Neural progenitor cell (in vitro differentiated cells): ENCODE measurements at regions not wholly inside any gene's neighbourhood (a gene's known extent, or its start where the extent isn't known, plus 50 kb on each side); places are given as distances from the start of the nearest gene placed in this dataset.

Source experiments
- DNase-seq: peaks from one replicate; pipeline ENCODE4 v3.0.0-alpha.2; 2016; ENCODE audit warnings: low spot score
- H2AFZ ChIP-seq: fragments of 200-600 bp; sonication (generic); replicated peaks from 2 replicates; pipeline ENCODE4 v1.6.1; 2016; ENCODE audit warnings: antibody characterized with exemption
- H3F3A ChIP-seq: fragments of 200-600 bp; sonication (generic); 2 replicates; pipeline ENCODE4 v1.6.1; 2016; ENCODE audit warnings: antibody characterized with exemption, low read depth
- H3K27ac ChIP-seq: fragments of 200-600 bp; sonication (generic); 2 replicates; pipeline ENCODE4 v1.5.1; 2016; ENCODE audit warnings: mild to moderate bottlenecking
- H3K27me3 ChIP-seq: fragments of 200-600 bp; sonication (generic); 2 replicates; pipeline ENCODE4 v1.6.1; 2016; ENCODE audit warnings: mild to moderate bottlenecking, moderate library complexity
- H3K36me3 ChIP-seq: fragments of 200-600 bp; sonication (generic); 2 replicates; pipeline ENCODE4 v1.5.1; 2016
- H3K4me1 ChIP-seq: fragments of 200-600 bp; sonication (generic); 2 replicates; pipeline ENCODE4 v1.6.1; 2016; ENCODE audit warnings: mixed run types
- H3K4me2 ChIP-seq: fragments of 200-600 bp; sonication (generic); 2 replicates; pipeline ENCODE4 v1.6.1; 2016
- H3K4me3 ChIP-seq: fragments of 200-600 bp; sonication (generic); 2 replicates; pipeline ENCODE4 v1.5.1; 2016
- H3K79me2 ChIP-seq: fragments of 200-600 bp; sonication (generic); 2 replicates; pipeline ENCODE4 v1.6.1; 2016; ENCODE audit warnings: low read depth
- H3K9ac ChIP-seq: fragments of 200-600 bp; sonication (generic); 2 replicates; pipeline ENCODE4 v1.6.1; 2016
- H3K9me3 ChIP-seq: fragments of 200-600 bp; sonication (generic); 2 replicates; pipeline ENCODE4 v1.5.1; 2016; ENCODE audit warnings: low read depth
- H4K20me1 ChIP-seq: fragments of 200-600 bp; sonication (generic); 2 replicates; pipeline ENCODE4 v1.6.1; 2016; ENCODE audit warnings: low read depth
- H3K27ac Mint-ChIP-seq: 3 replicates; pipeline ENCODE4 v1.8.0; 2021; ENCODE audit warnings: mixed read lengths
- H3K27me3 Mint-ChIP-seq: 2 replicates; pipeline ENCODE4 v1.8.0; 2022; ENCODE audit warnings: low read depth, mild to moderate bottlenecking, inconsistent platforms, moderate library complexity, mixed read lengths; ENCODE audit not compliant: insufficient read depth
- H3K36me3 Mint-ChIP-seq: 3 replicates; pipeline ENCODE4 v1.8.0; 2021; ENCODE audit warnings: mixed read lengths
- H3K4me1 Mint-ChIP-seq: 3 replicates; pipeline ENCODE4 v1.8.0; 2021; ENCODE audit warnings: mixed read lengths
- H3K4me3 Mint-ChIP-seq: 3 replicates; pipeline ENCODE4 v1.8.0; 2021; ENCODE audit warnings: mild to moderate bottlenecking, moderate library complexity, mixed read lengths
- H3K9me3 Mint-ChIP-seq: 3 replicates; pipeline ENCODE4 v1.8.0; 2020; ENCODE audit warnings: mixed read lengths
- EZH2 ChIP-seq: fragments of 200-600 bp; sonication (generic); IDR thresholded peaks from 2 replicates; pipeline ENCODE4 v1.6.1; 2017; ENCODE audit warnings: antibody characterized with exemption, mild to moderate bottlenecking, moderate library complexity
- EZH2phosphoT487 ChIP-seq: fragments of 200-600 bp; sonication (generic); IDR thresholded peaks from 2 replicates; pipeline ENCODE4 v1.6.1; 2017; ENCODE audit warnings: antibody characterized with exemption
- TF ChIP-seq, protein P1 (sequence below): fragments of 200-600 bp; sonication (generic); IDR thresholded peaks from 2 replicates; pipeline ENCODE4 v1.5.1; 2017; ENCODE audit warnings: antibody characterized with exemption, mild to moderate bottlenecking

DNA sequence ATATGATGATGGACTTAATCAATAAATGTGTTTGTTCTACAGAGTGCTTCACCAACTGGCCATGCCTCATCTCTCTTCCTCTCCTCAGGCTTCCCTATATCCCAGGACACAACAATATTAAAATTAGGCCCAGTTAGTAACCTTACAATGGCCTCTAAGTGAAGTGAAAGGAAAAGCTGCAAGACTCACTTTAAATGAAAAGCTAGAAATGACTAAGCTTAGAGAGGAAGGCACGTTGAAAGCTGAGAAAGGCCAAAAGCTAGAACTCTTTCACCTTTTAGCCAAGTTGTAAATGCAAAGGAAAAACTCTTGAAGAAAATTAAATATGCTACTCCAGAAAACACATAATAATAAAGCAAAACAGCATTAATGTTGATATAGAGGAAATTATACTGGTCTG, 1010.3 kb downstream of the NAALADL2 start:
- Histone ChIP-seq H3K4me3 (no peak overlapping the region), H3F3A (no peaks in the 10 kb centered on the region), H3K9me3 (no peaks in the 10 kb centered on the region), H3K4me1 (no peaks in the 10 kb centered on the region), H2AFZ (no peak overlapping the region), H3K79me2 (no peaks in the 10 kb centered on the region), H3K27ac (no peak overlapping the region), H3K4me2 (no peak overlapping the region), H3K36me3 (no peaks in the 10 kb centered on the region), H4K20me1 (no peaks in the 10 kb centered on the region), H3K27me3 (no peaks in the 10 kb centered on the region), H3K9ac (no peak overlapping the region)
- Mint-ChIP-seq H3K27me3 (peaks cover 2% of the 10 kb centered on the region), H3K4me1 (no peaks in the 10 kb centered on the region), H3K9me3 (peaks cover 7% of the 10 kb centered on the region), H3K4me3 (no peak overlapping the region), H3K27ac (no peak overlapping the region), H3K36me3 (no peaks in the 10 kb centered on the region)
- TF ChIP-seq, protein P1, sequence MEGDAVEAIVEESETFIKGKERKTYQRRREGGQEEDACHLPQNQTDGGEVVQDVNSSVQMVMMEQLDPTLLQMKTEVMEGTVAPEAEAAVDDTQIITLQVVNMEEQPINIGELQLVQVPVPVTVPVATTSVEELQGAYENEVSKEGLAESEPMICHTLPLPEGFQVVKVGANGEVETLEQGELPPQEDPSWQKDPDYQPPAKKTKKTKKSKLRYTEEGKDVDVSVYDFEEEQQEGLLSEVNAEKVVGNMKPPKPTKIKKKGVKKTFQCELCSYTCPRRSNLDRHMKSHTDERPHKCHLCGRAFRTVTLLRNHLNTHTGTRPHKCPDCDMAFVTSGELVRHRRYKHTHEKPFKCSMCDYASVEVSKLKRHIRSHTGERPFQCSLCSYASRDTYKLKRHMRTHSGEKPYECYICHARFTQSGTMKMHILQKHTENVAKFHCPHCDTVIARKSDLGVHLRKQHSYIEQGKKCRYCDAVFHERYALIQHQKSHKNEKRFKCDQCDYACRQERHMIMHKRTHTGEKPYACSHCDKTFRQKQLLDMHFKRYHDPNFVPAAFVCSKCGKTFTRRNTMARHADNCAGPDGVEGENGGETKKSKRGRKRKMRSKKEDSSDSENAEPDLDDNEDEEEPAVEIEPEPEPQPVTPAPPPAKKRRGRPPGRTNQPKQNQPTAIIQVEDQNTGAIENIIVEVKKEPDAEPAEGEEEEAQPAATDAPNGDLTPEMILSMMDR = no peak
- no peak for TF ChIP-seq EZH2
- no peak for TF ChIP-seq EZH2phosphoT487
- DNase-seq = no peak

DNA sequence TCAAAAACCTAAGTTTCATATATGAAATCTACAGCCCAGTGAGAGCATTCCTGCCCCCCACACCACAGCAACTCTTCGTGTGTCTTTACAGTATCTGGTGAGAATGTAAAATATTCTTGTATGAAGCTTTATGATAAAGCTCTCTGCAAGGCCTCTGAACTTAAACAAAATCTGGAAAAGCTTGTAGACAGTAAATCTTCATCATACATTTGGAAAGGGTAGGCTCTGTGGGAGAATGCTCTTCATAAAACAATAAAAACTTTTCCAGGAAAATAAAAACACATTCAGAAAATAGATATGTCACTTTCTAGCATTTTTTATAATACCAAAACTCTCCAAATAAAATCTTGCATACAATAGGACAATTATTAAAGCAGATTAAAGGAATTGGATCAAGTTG, 1009.5 kb downstream of the NAALADL2 start:
- Histone ChIP-seq H3K4me2 (no peak overlapping the region), H3K9me3 (no peaks in the 10 kb centered on the region), H3K27ac (no peak overlapping the region), H3K27me3 (no peaks in the 10 kb centered on the region), H3K36me3 (no peaks in the 10 kb centered on the region), H3K9ac (no peak overlapping the region), H3F3A (no peaks in the 10 kb centered on the region), H3K4me3 (no peak overlapping the region), H3K4me1 (no peaks in the 10 kb centered on the region), H2AFZ (no peak overlapping the region), H4K20me1 (no peaks in the 10 kb centered on the region), H3K79me2 (no peaks in the 10 kb centered on the region)
- TF ChIP-seq, protein P1 = no peak
- TF ChIP-seq EZH2 (no peak), EZH2phosphoT487 (no peak)
- Mint-ChIP-seq H3K4me1 (no peaks in the 10 kb centered on the region), H3K9me3 (peaks cover 7% of the 10 kb centered on the region), H3K27ac (no peak overlapping the region), H3K4me3 (no peak overlapping the region), H3K27me3 (peaks cover 2% of the 10 kb centered on the region), H3K36me3 (no peaks in the 10 kb centered on the region)
- DNase-seq = no peak

DNA sequence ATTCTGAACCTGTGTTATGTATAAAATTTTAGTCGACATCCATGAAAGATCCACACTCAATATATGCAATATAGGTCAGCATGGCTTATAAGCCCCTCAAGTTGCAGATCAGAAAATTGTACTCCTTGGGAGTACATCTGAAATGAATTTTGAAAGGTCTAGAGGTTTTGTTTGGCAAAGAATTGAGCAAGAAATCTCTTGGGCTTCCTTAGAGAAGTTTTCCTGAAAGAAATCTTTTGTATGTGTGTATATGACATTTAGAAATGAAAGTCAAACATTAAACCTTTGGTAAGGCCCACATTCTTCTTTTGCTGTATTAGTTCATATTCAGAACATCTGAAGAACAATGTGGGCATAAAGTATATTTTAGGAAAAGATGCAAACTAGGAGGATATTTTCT, 1006.6 kb downstream of the NAALADL2 start:
- no peaks in the 10 kb centered on the region for H3K9me3 ChIP-seq
- H3K4me1 ChIP-seq = no peaks in the 10 kb centered on the region
- no peak overlapping the region for H3K27ac ChIP-seq
- no peak overlapping the region for H3K9ac ChIP-seq
- DNase-seq = no peak
- H3K4me3 ChIP-seq = no peak overlapping the region
- TF ChIP-seq, protein P1 = no peak
- H4K20me1 ChIP-seq = no peaks in the 10 kb centered on the region
- H3K79me2 ChIP-seq = no peaks in the 10 kb centered on the region
- H3K27me3 Mint-ChIP-seq = peaks cover 2% of the 10 kb centered on the region
- H3F3A ChIP-seq = no peaks in the 10 kb centered on the region
- H2AFZ ChIP-seq = no peak overlapping the region
- no peaks in the 10 kb centered on the region for H3K9me3 Mint-ChIP-seq
- H3K36me3 Mint-ChIP-seq = no peaks in the 10 kb centered on the region
- H3K4me1 Mint-ChIP-seq = no peaks in the 10 kb centered on the region
- H3K4me3 Mint-ChIP-seq = no peak overlapping the region
- no peak overlapping the region for H3K27ac Mint-ChIP-seq
- no peaks in the 10 kb centered on the region for H3K27me3 ChIP-seq
- H3K4me2 ChIP-seq = no peak overlapping the region
- no peaks in the 10 kb centered on the region for H3K36me3 ChIP-seq

DNA sequence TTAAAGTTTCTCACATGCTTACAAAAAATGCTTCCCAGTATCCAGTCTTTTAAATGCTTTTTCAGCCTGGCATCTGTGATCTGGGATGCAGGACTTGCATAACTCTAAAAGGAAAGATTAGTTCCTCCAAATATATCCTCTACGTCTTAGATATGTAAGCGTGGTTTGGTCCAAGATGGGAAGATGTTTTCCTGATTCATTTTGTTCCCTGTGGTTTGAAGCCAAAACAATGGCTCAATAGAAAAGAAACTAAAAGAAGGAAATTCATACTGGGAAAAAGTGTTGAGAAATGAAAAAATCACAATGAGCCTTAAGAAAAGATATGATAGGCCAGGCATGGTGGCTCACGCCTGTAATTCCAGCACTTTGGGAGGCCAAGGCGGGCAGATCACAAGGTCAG, 1002.8 kb downstream of the NAALADL2 start:
- Histone ChIP-seq H3K79me2 (no peaks in the 10 kb centered on the region), H3K4me3 (no peak overlapping the region), H4K20me1 (no peaks in the 10 kb centered on the region), H3F3A (no peaks in the 10 kb centered on the region), H2AFZ (no peak overlapping the region), H3K36me3 (no peaks in the 10 kb centered on the region), H3K27ac (no peak overlapping the region), H3K27me3 (no peaks in the 10 kb centered on the region), H3K9ac (no peak overlapping the region), H3K4me1 (no peaks in the 10 kb centered on the region), H3K9me3 (no peaks in the 10 kb centered on the region), H3K4me2 (no peak overlapping the region)
- TF ChIP-seq EZH2 (no peak), EZH2phosphoT487 (no peak)
- TF ChIP-seq, protein P1 = no peak
- H3K4me3 Mint-ChIP-seq = no peak overlapping the region
- no peaks in the 10 kb centered on the region for H3K36me3 Mint-ChIP-seq
- H3K9me3 Mint-ChIP-seq = no peaks in the 10 kb centered on the region
- H3K27me3 Mint-ChIP-seq = peaks cover 2% of the 10 kb centered on the region
- no peaks in the 10 kb centered on the region for H3K4me1 Mint-ChIP-seq
- no peak for DNase-seq
- no peak overlapping the region for H3K27ac Mint-ChIP-seq
